Esophagus muscularis mucosa (tissue), 4 donors: ENCODE measurements at regions not wholly inside any gene's neighbourhood (a gene's known extent, or its start where the extent isn't known, plus 50 kb on each side); places are given as distances from the start of the nearest gene placed in this dataset.

Experiments
- DNase-seq: peaks from one replicate; pipeline ENCODE4 v3.0.0-alpha.2; 2017; ENCODE audit errors: extremely low spot score
- H3K27ac ChIP-seq, 4 donors: fragments of 200-600 bp; sonication (generic); replicated peaks in 1 of 4; 1 replicate in 3 of 4; 2 replicates in 1 of 4; pipeline ENCODE4 v1.5.1; 2016 to 2019; ENCODE audit warnings: mild to moderate bottlenecking in 1 of 4
- H3K27me3 ChIP-seq, 4 donors: fragments of 200-600 bp; sonication (generic); one replicate each; pipeline versions ENCODE4 v1.5.1 to v1.6.0; 2016 to 2019
- H3K36me3 ChIP-seq, 4 donors: fragments of 200-600 bp; sonication (generic); one replicate each; pipeline ENCODE4 v1.5.1; 2016 to 2019
- H3K4me1 ChIP-seq, 4 donors: fragments of 200-600 bp; sonication (generic); one replicate each; pipeline ENCODE4 v1.5.1; 2016 to 2019
- H3K4me3 ChIP-seq, 4 donors: fragments of 200-600 bp; sonication (generic); 1 replicate in 2 of 4; 2 replicates in 2 of 4; pipeline ENCODE4 v1.5.1; 2016 to 2019; ENCODE audit warnings: mild to moderate bottlenecking in 4 of 4, moderate library complexity in 1 of 4
- H3K9me3 ChIP-seq, 4 donors: fragments of 200-600 bp; sonication (generic); 1 replicate in 3 of 4; 2 replicates in 1 of 4; pipeline ENCODE4 v1.5.1; 2016 to 2019
- CTCF ChIP-seq, 3 experiments: fragments of 200-600 bp in 2 of 3; fragments of 450-650 bp in 1 of 3; sonication (generic) in 2 of 3; IDR thresholded peaks; one replicate each; pipeline ENCODE4 v1.5.1; 2017 to 2019; ENCODE audit warnings: antibody characterized with exemption in 3 of 3, mild to moderate bottlenecking in 2 of 3, moderate library complexity in 1 of 3
- EP300 ChIP-seq: sonication (generic); formaldehyde crosslinking; IDR thresholded peaks from one replicate; pipeline ENCODE4 v1.6.1; 2017; ENCODE audit warnings: antibody characterized with exemption
- POLR2A ChIP-seq: fragments of 450-650 bp; IDR thresholded peaks from one replicate; pipeline ENCODE4 v1.6.1; 2017; ENCODE audit warnings: antibody characterized with exemption, moderate library complexity, mild to moderate bottlenecking, low read depth
- POLR2AphosphoS5 ChIP-seq, 2 donors: sonication (generic); formaldehyde crosslinking; IDR thresholded peaks; one replicate each; pipeline ENCODE4 v1.6.1; 2017; ENCODE audit warnings: antibody characterized with exemption in 2 of 2
- WGBS: methylation state at CpG from one replicate; pipeline ENCODE4 v1.1.5; 2018; 5-methylcytosine and 5-hydroxymethylcytosine counted together
- intact Hi-C: fragments of 100-400 bp; cut with DNase I; formaldehyde crosslinking; loops from one replicate; pipeline ENCODE4 v1.15.1; 2023

- TF ChIP-seq POLR2A = no peak
- TF ChIP-seq CTCF (IDR thresholded peaks at IDR 0.05) = no peak
- TF ChIP-seq EP300 = no peak
- TF ChIP-seq POLR2AphosphoS5 (IDR thresholded peaks at IDR 0.05) = no peak
- 85% methylated on average over 1 of the region's 1 CpG for WGBS
- DNase-seq = no peak
Measured at GRCh38 chrX:63436865-63437264, 85.7 kb upstream of the SPIN4 start.

GRCh38 chrX:63434665-63435064 is 83.5 kb upstream of the SPIN4 start:
- no peak for DNase-seq
- H3K27me3 ChIP-seq = no peaks in the 10 kb centered on the region
- H3K4me3 ChIP-seq = no peak overlapping the region
- no peaks in the 10 kb centered on the region for H3K4me1 ChIP-seq
- 78% methylated on average over 6 of the region's 6 CpGs for WGBS
- H3K36me3 ChIP-seq = peaks cover 0 to 5% (median 0%) of the 10 kb centered on the region in 4 donors
- H3K9me3 ChIP-seq = no peaks in the 10 kb centered on the region
- no peak overlapping the region for H3K27ac ChIP-seq
- intact Hi-C loops = no loop called here
- TF ChIP-seq EP300 = no peak
- TF ChIP-seq POLR2AphosphoS5 (IDR thresholded peaks at IDR 0.05) = no peak
- no peak for TF ChIP-seq POLR2A
- TF ChIP-seq CTCF (IDR thresholded peaks at IDR 0.05) = no peak

More at GRCh38 chrX:63436865-63437264, 85.7 kb upstream of the SPIN4 start:
- no peak overlapping the region for H3K27ac ChIP-seq
- H3K4me3 ChIP-seq = no peak overlapping the region
- H3K4me1 ChIP-seq = no peaks in the 10 kb centered on the region
- H3K36me3 ChIP-seq = peaks cover 0 to 5% (median 0%) of the 10 kb centered on the region in 4 donors
- intact Hi-C loops = no loop called here
- no peaks in the 10 kb centered on the region for H3K9me3 ChIP-seq
- no peaks in the 10 kb centered on the region for H3K27me3 ChIP-seq

GRCh38 chrX:63434206-63434605 is 83.1 kb upstream of the SPIN4 start:
- Histone ChIP-seq H3K36me3 (peaks cover 0 to 5% (median 0%) of the 10 kb centered on the region in 4 donors), H3K27me3 (no peaks in the 10 kb centered on the region), H3K4me3 (no peak overlapping the region), H3K27ac (no peak overlapping the region), H3K4me1 (no peaks in the 10 kb centered on the region), H3K9me3 (no peaks in the 10 kb centered on the region)
- DNase-seq = no peak
- no peak for TF ChIP-seq CTCF (IDR thresholded peaks at IDR 0.05)
- TF ChIP-seq POLR2A = no peak
- 86% methylated on average over 10 of the region's 10 CpGs for WGBS
- intact Hi-C loops = no loop called here

GRCh38 chrX:63430026-63430425 is 78.9 kb upstream of the SPIN4 start:
- 53% methylated on average over 5 of the region's 5 CpGs for WGBS
- TF ChIP-seq EP300 = no peak
- TF ChIP-seq POLR2A = no peak
- Histone ChIP-seq H3K36me3 (peaks cover 0 to 24% (median 11%) of the 10 kb centered on the region in 4 donors), H3K9me3 (no peaks in the 10 kb centered on the region), H3K27me3 (no peaks in the 10 kb centered on the region), H3K4me1 (no peaks in the 10 kb centered on the region), H3K4me3 (no peak overlapping the region), H3K27ac (no peak overlapping the region)
- intact Hi-C loops = no loop called here
- DNase-seq = no peak

GRCh38 chrX:63428348-63428747 is 77.2 kb upstream of the SPIN4 start:
- 93% methylated on average over 5 of the region's 5 CpGs for WGBS

GRCh38 chrX:63426519-63426918 is 75.4 kb upstream of the SPIN4 start:
- Histone ChIP-seq H3K4me1 (no peaks in the 10 kb centered on the region), H3K27ac (no peak overlapping the region), H3K36me3 (peaks cover 0 to 28% (median 9%) of the 10 kb centered on the region in 4 donors), H3K27me3 (no peaks in the 10 kb centered on the region), H3K4me3 (no peak overlapping the region), H3K9me3 (no peaks in the 10 kb centered on the region)
- intact Hi-C loops = no loop called here
- TF ChIP-seq EP300 = no peak
- TF ChIP-seq POLR2A = no peak
- TF ChIP-seq POLR2AphosphoS5 (IDR thresholded peaks at IDR 0.05) = no peak
- TF ChIP-seq CTCF (IDR thresholded peaks at IDR 0.05) = no peak
- 84% methylated on average over 7 of the region's 7 CpGs for WGBS
- no peak for DNase-seq

More at GRCh38 chrX:63428348-63428747, 77.2 kb upstream of the SPIN4 start:
- peaks cover 0 to 28% (median 12%) of the 10 kb centered on the region in 4 donors for H3K36me3 ChIP-seq
- DNase-seq = no peak
- no peak for TF ChIP-seq POLR2A
- no peaks in the 10 kb centered on the region for H3K9me3 ChIP-seq
- no peak overlapping the region for H3K4me3 ChIP-seq
- H3K4me1 ChIP-seq = no peaks in the 10 kb centered on the region
- no peak overlapping the region for H3K27ac ChIP-seq
- no peaks in the 10 kb centered on the region for H3K27me3 ChIP-seq
- intact Hi-C loops = no loop called here
